ENCODE measurements at regions not wholly inside any gene's neighbourhood (a gene's known extent, or its start where the extent isn't known, plus 50 kb on each side); places are given as distances from the start of the nearest gene placed in this dataset.
A peak's percentile ranks its signal among the peaks of the same experiment; 100 is the strongest.

GRCh38 chr17:34156401-34156740 is 98.7 kb upstream of the CCL2 start:
- in situ Hi-C loops (cut with HindIII; ENCODE audit: low pct_unique_long_range_greater_than_20kb, low sequenced_read_pairs): no loop called here
- no peak for DNase-seq (ENCODE audit: low read depth)

- in situ Hi-C loops (cut with HindIII; ENCODE audit: low pct_unique_long_range_greater_than_20kb, low sequenced_read_pairs): no loop called here
- DNase-seq (ENCODE audit: low read depth): no peak
Observed at GRCh38 chr17:34156741-34157589, 98.1 kb upstream of the CCL2 start.

- in situ Hi-C loops (cut with HindIII; ENCODE audit: low pct_unique_long_range_greater_than_20kb, low sequenced_read_pairs): no loop called here
- DNase-seq (ENCODE audit: low read depth): no peak
Observed at GRCh38 chr17:34161690-34162089, 93.4 kb upstream of the CCL2 start.

- peak; percentile 28 for DNase-seq (ENCODE audit: low read depth)
- in situ Hi-C loops (cut with HindIII; ENCODE audit: low pct_unique_long_range_greater_than_20kb, low sequenced_read_pairs): no loop called here
Observed at GRCh38 chr17:34163123-34163522, 92.0 kb upstream of the CCL2 start.

GRCh38 chr17:34163646-34164045 is 91.4 kb upstream of the CCL2 start:
- DNase-seq (ENCODE audit: low read depth): no peak
- in situ Hi-C loops (cut with HindIII; ENCODE audit: low pct_unique_long_range_greater_than_20kb, low sequenced_read_pairs): no loop called here

- in situ Hi-C loops (cut with HindIII; ENCODE audit: low pct_unique_long_range_greater_than_20kb, low sequenced_read_pairs): no loop called here
- DNase-seq (ENCODE audit: low read depth): no peak
Observed at GRCh38 chr17:34164837-34165236, 90.2 kb upstream of the CCL2 start.

- in situ Hi-C loops (cut with HindIII; ENCODE audit: low pct_unique_long_range_greater_than_20kb, low sequenced_read_pairs): no loop called here
Observed at GRCh38 chr17:34166352-34166751, 88.7 kb upstream of the CCL2 start.

GRCh38 chr17:34167354-34167753 is 87.7 kb upstream of the CCL2 start:
- no peak for DNase-seq (ENCODE audit: low read depth)
- in situ Hi-C loops (cut with HindIII; ENCODE audit: low pct_unique_long_range_greater_than_20kb, low sequenced_read_pairs): no loop called here

More at GRCh38 chr17:34166352-34166751, 88.7 kb upstream of the CCL2 start:
- no peak for DNase-seq (ENCODE audit: low read depth)

- no peak for DNase-seq (ENCODE audit: low read depth)
- in situ Hi-C loops (cut with HindIII; ENCODE audit: low pct_unique_long_range_greater_than_20kb, low sequenced_read_pairs): no loop called here
Observed at GRCh38 chr17:34168989-34169388, 86.1 kb upstream of the CCL2 start.

- no peak for DNase-seq (ENCODE audit: low read depth)
Observed at GRCh38 chr17:34169496-34169895, 85.6 kb upstream of the CCL2 start.

GRCh38 chr17:34171245-34171818 is 83.8 kb upstream of the CCL2 start:
- in situ Hi-C loops (cut with HindIII; ENCODE audit: low pct_unique_long_range_greater_than_20kb, low sequenced_read_pairs): no loop called here
- peak; percentile 38 for DNase-seq (ENCODE audit: low read depth)

More at GRCh38 chr17:34169496-34169895, 85.6 kb upstream of the CCL2 start:
- in situ Hi-C loops (cut with HindIII; ENCODE audit: low pct_unique_long_range_greater_than_20kb, low sequenced_read_pairs): no loop called here

GRCh38 chr17:34172390-34172918 is 82.6 kb upstream of the CCL2 start:
- in situ Hi-C loops (cut with HindIII; ENCODE audit: low pct_unique_long_range_greater_than_20kb, low sequenced_read_pairs): no loop called here
- no peak for DNase-seq (ENCODE audit: low read depth)

- in situ Hi-C loops (cut with HindIII; ENCODE audit: low pct_unique_long_range_greater_than_20kb, low sequenced_read_pairs): no loop called here
- DNase-seq (ENCODE audit: low read depth): no peak
Observed at GRCh38 chr17:34173241-34173640, 81.8 kb upstream of the CCL2 start.

GRCh38 chr17:34174496-34174895 is 80.6 kb upstream of the CCL2 start:
- in situ Hi-C loops (cut with HindIII; ENCODE audit: low pct_unique_long_range_greater_than_20kb, low sequenced_read_pairs): no loop called here
- no peak for DNase-seq (ENCODE audit: low read depth)

GRCh38 chr17:34176440-34176839 is 78.6 kb upstream of the CCL2 start:
- DNase-seq (ENCODE audit: low read depth): no peak
- in situ Hi-C loops (cut with HindIII; ENCODE audit: low pct_unique_long_range_greater_than_20kb, low sequenced_read_pairs): no loop called here

GRCh38 chr17:34177642-34178041 is 77.4 kb upstream of the CCL2 start:
- in situ Hi-C loops (cut with HindIII; ENCODE audit: low pct_unique_long_range_greater_than_20kb, low sequenced_read_pairs): no loop called here
- no peak for DNase-seq (ENCODE audit: low read depth)

GRCh38 chr17:34178092-34178491 is 77.0 kb upstream of the CCL2 start:
- in situ Hi-C loops (cut with HindIII; ENCODE audit: low pct_unique_long_range_greater_than_20kb, low sequenced_read_pairs): no loop called here
- DNase-seq (ENCODE audit: low read depth): no peak

- in situ Hi-C loops (cut with HindIII; ENCODE audit: low pct_unique_long_range_greater_than_20kb, low sequenced_read_pairs): no loop called here
- no peak for DNase-seq (ENCODE audit: low read depth)
Observed at GRCh38 chr17:34182036-34182803, 72.9 kb upstream of the CCL2 start.

- no peak for DNase-seq (ENCODE audit: low read depth)
- in situ Hi-C loops (cut with HindIII; ENCODE audit: low pct_unique_long_range_greater_than_20kb, low sequenced_read_pairs): no loop called here
Observed at GRCh38 chr17:34195987-34196386, 59.1 kb upstream of the CCL2 start.

Data from Caki2 (cell line).